Gastroesophageal sphincter (tissue), 3 donors: ENCODE measurements at regions not wholly inside any gene's neighbourhood (a gene's known extent, or its start where the extent isn't known, plus 50 kb on each side); places are given as distances from the start of the nearest gene placed in this dataset.

Experiments
- EP300 ChIP-seq: sonication (generic); formaldehyde crosslinking; IDR thresholded peaks from one replicate; pipeline ENCODE4 v1.6.1; 2017; ENCODE audit warnings: antibody characterized with exemption, mild to moderate bottlenecking
- POLR2AphosphoS5 ChIP-seq: sonication (generic); formaldehyde crosslinking; IDR thresholded peaks from one replicate; pipeline ENCODE4 v1.6.1; 2017; ENCODE audit warnings: antibody characterized with exemption
- TF ChIP-seq, protein P1 (sequence below), 4 experiments: fragments of 200-600 bp in 2 of 4; fragments of 450-650 bp in 2 of 4; sonication (generic) in 1 of 4; IDR thresholded peaks; one replicate each; pipeline ENCODE4 v1.5.1; 2017 to 2019; ENCODE audit warnings: antibody characterized with exemption in 4 of 4, mild to moderate bottlenecking in 2 of 4, moderate library complexity in 2 of 4

DNA sequence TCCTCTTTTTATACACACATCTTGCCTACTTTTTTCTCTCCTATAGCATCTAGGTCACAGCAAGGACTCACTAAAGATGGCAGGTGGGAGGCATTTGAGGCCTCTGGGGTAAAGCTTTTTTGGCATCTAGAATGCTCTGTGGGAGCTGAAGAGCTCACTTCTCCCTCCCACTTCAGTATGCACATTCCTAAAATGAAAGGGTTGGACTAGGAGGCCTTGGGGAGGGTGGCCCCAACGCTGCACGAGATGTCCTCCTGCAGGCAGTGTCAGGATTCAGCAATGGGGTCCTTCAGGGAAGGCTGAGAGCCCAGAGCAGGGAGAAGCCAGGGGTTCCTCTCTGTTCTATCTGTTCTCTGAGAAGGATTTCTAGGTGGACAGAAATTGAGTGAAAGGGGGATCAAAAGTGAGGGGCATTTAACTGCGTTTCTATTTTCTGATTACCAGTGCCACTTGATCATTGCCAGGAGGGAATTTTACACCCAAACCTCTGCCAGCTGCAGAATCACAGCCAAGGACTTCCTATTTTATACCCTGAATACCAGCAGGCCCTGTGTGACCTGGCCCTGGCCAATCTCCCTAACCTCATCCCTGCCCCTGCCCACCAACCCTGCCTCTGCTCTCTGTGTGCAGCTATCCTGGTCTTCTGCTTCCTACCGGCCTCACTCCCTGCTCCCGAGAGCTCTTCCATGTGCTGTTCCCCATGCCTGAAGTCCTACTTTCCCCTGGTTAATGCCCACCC, 186.2 kb downstream of the CYP26B1 start:
- TF ChIP-seq, protein P1, sequence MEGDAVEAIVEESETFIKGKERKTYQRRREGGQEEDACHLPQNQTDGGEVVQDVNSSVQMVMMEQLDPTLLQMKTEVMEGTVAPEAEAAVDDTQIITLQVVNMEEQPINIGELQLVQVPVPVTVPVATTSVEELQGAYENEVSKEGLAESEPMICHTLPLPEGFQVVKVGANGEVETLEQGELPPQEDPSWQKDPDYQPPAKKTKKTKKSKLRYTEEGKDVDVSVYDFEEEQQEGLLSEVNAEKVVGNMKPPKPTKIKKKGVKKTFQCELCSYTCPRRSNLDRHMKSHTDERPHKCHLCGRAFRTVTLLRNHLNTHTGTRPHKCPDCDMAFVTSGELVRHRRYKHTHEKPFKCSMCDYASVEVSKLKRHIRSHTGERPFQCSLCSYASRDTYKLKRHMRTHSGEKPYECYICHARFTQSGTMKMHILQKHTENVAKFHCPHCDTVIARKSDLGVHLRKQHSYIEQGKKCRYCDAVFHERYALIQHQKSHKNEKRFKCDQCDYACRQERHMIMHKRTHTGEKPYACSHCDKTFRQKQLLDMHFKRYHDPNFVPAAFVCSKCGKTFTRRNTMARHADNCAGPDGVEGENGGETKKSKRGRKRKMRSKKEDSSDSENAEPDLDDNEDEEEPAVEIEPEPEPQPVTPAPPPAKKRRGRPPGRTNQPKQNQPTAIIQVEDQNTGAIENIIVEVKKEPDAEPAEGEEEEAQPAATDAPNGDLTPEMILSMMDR (IDR thresholded peaks at IDR 0.05): no peak
- TF ChIP-seq POLR2AphosphoS5 (no peak), EP300 (no peak)
